ENCODE measurements at regions not wholly inside any gene's neighbourhood (a gene's known extent, or its start where the extent isn't known, plus 50 kb on each side); places are given as distances from the start of the nearest gene placed in this dataset.

DNA sequence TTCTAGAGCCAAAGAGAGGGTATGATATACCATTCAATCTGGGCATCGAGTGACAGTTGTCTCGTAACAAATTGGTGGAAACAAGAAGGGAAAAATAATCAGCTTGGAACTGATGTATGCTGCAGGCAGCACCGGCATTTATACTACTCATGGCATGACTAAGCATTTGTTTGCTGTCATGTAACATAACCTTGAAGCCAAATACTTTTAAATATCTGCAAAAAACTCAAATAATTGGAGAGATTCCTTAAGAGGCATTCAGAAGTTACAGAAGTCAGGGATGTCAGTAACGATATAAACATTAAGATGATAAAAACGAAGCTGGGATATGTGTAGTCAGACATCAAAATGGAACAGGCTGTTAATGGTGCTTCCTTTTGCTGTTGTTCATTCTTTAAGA, 157.3 kb upstream of the MMADHC start:
- Histone ChIP-seq H4K5ac (ENCODE audit: insufficient read length, low read depth, low read length) (no peak overlapping the region), H3K23ac (ENCODE audit: insufficient read length, low read depth, low read length) (no peak overlapping the region), H3K79me1 (ENCODE audit: insufficient read depth, low read depth, low read length, poor library complexity, severe bottlenecking) (no peaks in the 10 kb centered on the region), H2AK5ac (ENCODE audit: insufficient read length, low read length) (no peak overlapping the region), H3K23me2 (ENCODE audit: insufficient read length, low read depth, low read length, poor library complexity, severe bottlenecking) (no peaks in the 10 kb centered on the region), H3K79me2 (ENCODE audit: insufficient read depth, low read length) (no peaks in the 10 kb centered on the region), H3K14ac (ENCODE audit: insufficient read depth, low read length) (no peak overlapping the region), H2BK12ac (ENCODE audit: insufficient read length, low read depth, low read length) (no peak overlapping the region), H3K4ac (ENCODE audit: low read depth, low read length) (no peak overlapping the region), H2BK120ac (ENCODE audit: low read depth, low read length, poor library complexity, severe bottlenecking) (no peak overlapping the region), H3K9me3 (ENCODE audit: control insufficient read depth, low read depth, low read length) (no peaks in the 10 kb centered on the region), H3T11ph (ENCODE audit: low read length) (no peak overlapping the region), H2BK20ac (ENCODE audit: low read depth, low read length, poor library complexity, severe bottlenecking) (no peak overlapping the region), H4K91ac (ENCODE audit: insufficient read length, low read depth, low read length) (no peak overlapping the region), H3K4me2 (ENCODE audit: insufficient read depth, insufficient read length, low read length) (no peak overlapping the region), H3K27ac (ENCODE audit: insufficient read length, low read depth, low read length) (no peak overlapping the region), H2AFZ (ENCODE audit: low read length) (no peak overlapping the region), H3K4me1 (ENCODE audit: insufficient read depth, low read length) (no peaks in the 10 kb centered on the region), H3K18ac (ENCODE audit: insufficient read length, low read depth, low read length) (no peak overlapping the region), H4K8ac (replicated peaks; ENCODE audit: insufficient read length, low read depth, low read length) (no peak overlapping the region), H3K56ac (ENCODE audit: insufficient read length, low read depth, low read length) (no peak overlapping the region), H2BK15ac (ENCODE audit: low read depth, low read length) (no peak overlapping the region), H3K9ac (ENCODE audit: extremely low read depth, insufficient read length, low read length) (no peak overlapping the region), H3K27me3 (ENCODE audit: insufficient read depth, low read length) (no peaks in the 10 kb centered on the region), H4K20me1 (ENCODE audit: control insufficient read depth, insufficient read depth, insufficient read length) (no peaks in the 10 kb centered on the region), H2BK5ac (ENCODE audit: insufficient read length, low read length) (no peak overlapping the region)
- no peaks in the 10 kb centered on the region for H3K27me3 Mint-ChIP-seq (ENCODE audit: low read depth)
- no peaks in the 10 kb centered on the region for H3K9me3 Mint-ChIP-seq
- no peak overlapping the region for H3K27ac Mint-ChIP-seq
- no peaks in the 10 kb centered on the region for H3K36me3 Mint-ChIP-seq (ENCODE audit: insufficient read depth in 1 of 3, low read depth in 3 of 3)
- no peak for DNase-seq
- WGBS (ENCODE audit: extremely low coverage, insufficient read length, low lambda C conversion rate), result no CpG with 5 or more reads among the region's 5 CpGs
- TF ChIP-seq, protein P1, sequence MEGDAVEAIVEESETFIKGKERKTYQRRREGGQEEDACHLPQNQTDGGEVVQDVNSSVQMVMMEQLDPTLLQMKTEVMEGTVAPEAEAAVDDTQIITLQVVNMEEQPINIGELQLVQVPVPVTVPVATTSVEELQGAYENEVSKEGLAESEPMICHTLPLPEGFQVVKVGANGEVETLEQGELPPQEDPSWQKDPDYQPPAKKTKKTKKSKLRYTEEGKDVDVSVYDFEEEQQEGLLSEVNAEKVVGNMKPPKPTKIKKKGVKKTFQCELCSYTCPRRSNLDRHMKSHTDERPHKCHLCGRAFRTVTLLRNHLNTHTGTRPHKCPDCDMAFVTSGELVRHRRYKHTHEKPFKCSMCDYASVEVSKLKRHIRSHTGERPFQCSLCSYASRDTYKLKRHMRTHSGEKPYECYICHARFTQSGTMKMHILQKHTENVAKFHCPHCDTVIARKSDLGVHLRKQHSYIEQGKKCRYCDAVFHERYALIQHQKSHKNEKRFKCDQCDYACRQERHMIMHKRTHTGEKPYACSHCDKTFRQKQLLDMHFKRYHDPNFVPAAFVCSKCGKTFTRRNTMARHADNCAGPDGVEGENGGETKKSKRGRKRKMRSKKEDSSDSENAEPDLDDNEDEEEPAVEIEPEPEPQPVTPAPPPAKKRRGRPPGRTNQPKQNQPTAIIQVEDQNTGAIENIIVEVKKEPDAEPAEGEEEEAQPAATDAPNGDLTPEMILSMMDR (conservative IDR thresholded peaks at IDR 0.05), result no peak
- peaks cover 0 to 3% of the 10 kb centered on the region in 2 experiments; a peak in 2 of 4 replicates for H3K4me1 Mint-ChIP-seq
- H3K4me3 Mint-ChIP-seq, result no peak overlapping the region
